HG03039 (cell line): ENCODE measurements at regions not wholly inside any gene's neighbourhood (a gene's known extent, or its start where the extent isn't known, plus 50 kb on each side); places are given as distances from the start of the nearest gene placed in this dataset.

Experiments used
- ATAC-seq: cut with Tn5 transposase; IDR thresholded peaks from one replicate; pipeline ENCODE4 v1.9.1; 2021; ENCODE audit warnings: mild to moderate bottlenecking, moderate library complexity; ENCODE audit not compliant: unreplicated experiment

DNA sequence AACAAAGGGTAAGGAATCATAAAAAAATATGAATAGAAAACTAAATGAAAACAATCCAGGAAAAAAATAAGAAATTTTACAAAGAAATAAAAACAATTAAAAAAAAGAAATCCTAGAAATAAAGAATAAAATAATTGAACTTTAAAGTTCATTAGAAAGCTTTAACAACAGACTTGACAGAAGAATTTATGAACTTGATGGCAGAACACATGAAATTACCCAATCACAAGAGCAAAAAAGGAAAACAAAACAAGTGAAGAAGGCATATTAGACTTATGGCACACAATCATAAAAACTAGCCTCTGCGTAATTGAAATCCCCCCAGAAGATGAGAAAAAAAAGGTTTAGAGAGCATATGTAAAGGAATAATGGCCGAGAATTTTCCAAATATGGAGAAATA lies 802.5 kb upstream of the B3GALT2 start:
- no peak for ATAC-seq

DNA sequence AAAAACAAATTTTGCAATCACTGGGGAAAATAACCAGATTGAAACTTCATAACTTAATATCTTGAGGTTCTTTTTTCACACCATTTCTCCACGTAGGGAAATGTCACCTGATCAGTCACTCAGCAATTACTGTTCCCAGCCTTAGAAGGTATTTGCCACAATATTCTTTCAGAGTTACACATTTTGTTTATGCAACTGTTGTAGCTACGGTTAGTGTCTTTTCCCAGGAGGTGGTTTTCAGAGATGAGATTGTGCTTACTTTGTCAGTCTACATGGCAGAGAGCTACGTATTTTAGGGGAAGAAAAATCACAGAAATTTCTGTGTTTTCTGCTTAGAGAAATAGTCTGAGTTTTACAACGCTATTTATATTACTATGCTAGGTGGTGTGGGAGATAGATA lies 792.8 kb upstream of the B3GALT2 start:
- no peak for ATAC-seq

DNA sequence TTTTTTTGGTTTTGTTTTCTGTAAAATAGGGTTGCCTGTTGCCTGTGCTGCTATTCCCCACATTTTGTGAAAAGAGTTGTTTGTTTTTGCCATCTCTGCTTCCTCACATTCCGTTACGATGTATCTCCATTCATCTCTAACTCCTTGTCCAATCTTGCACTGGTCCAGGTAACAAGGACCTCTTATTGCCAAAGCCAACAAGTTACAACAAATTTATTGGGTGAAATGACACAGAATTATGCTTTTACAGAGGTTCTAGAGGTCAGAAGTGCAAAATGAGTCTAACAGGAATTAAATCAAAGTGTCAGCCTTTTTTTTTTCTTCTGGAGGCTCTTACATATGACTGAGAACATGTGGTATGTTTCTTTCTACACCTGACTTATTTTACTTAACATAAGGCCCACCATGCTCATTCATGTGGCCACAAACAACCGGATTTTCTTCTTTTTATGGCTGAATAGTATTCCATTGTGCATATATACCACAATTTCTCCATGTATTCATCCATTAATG lies 787.9 kb upstream of the B3GALT2 start:
- ATAC-seq = no peak

DNA sequence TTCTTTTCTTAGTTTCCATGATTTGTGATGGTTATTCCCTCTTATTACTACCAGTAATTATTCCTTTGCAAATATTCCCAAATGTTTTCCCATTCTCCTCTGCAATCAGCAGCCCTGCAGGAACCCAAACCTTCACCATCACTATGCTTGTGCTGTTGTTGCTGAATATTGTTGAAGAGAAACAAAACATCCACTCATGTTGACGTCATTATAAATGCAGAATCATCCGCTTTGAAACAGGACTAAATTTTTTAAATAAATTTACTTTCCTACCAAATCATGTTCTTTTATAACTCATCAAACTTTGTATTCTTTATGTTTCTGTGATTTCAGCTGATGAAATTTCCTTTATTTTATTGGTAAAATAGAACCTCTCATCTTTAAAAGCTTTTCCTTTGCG lies 787.0 kb upstream of the B3GALT2 start:
- no peak for ATAC-seq

DNA sequence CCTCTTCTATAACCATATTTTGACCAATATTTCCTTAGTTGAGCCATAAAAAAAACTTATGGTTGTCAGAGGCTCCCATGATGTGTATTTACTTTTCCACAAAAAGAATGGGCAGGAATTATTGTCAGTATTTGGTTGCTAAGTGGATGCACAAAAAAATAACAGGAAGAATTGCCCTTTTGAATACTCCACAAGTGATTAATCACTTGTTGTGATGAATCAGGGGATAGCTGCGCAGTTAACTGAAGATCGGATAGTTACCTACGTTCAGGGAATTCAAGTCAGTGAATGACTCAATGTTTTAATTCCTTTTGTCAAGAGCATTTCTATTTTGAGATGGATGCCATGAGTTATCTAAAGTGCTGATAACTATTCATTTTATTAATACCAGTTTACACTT lies 785.2 kb upstream of the B3GALT2 start:
- no peak for ATAC-seq

DNA sequence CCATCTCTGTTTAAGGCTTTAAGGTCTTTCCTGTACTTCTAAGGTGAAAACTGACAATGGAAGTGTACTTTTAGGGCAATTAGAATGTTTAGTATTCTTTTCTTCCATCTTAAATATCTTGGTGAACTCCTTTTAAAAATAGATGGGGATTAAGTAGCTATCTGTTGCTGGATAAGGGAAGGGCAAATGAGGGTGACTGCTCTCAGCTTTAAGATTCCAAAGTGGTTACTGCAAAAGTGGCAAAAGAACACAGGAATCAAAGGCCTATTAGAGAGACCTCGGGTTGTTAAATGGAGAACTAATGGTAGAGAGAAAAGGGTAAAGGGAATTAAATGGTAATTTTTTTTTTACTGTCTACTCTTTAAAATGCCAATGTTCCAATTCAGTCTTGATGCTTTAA lies 774.1 kb upstream of the B3GALT2 start:
- no peak for ATAC-seq

DNA sequence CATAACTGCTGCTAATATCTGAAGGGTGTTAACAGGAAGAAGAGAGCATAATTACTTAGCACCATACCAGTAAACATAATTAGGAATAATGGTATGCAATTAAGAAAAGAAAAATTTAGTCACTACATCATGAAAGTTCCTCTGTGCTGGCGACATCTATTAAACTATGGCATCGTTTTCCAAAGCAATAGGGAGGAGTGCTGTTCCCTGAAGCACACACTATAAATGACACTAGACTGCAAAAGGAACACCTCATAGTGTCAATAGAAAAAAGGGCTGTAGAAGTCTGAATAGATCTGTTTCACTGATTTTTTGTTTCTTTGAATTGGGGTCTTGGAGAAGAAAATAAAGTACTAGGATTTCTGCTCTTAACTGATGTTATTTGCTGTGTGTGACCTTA lies 773.6 kb upstream of the B3GALT2 start:
- no peak for ATAC-seq

DNA sequence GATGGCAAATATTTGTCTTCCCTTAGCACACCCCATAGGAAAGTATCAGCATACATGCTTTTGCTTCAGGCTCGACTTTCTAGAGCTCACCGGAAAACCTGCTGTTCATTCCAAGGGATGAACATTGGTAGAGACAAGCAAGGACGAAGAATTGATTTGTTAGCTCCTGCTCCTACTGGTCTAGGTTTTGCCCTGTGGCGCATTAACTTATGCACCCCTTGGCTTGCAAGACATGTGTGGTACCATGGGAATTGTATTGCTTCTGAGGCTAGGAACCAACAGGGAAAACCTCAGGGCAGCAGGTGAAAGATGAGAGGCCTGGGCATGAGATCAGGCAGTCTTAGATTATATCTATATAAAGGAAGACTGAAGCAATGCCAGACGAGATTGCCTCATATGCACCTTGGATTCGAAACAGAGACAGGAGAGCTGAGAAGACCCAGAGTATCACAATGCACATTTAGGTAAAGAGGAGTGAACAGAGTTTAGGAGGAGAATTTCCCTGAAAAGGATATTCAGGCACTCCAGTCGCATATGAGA lies 771.2 kb upstream of the B3GALT2 start:
- ATAC-seq = no peak

DNA sequence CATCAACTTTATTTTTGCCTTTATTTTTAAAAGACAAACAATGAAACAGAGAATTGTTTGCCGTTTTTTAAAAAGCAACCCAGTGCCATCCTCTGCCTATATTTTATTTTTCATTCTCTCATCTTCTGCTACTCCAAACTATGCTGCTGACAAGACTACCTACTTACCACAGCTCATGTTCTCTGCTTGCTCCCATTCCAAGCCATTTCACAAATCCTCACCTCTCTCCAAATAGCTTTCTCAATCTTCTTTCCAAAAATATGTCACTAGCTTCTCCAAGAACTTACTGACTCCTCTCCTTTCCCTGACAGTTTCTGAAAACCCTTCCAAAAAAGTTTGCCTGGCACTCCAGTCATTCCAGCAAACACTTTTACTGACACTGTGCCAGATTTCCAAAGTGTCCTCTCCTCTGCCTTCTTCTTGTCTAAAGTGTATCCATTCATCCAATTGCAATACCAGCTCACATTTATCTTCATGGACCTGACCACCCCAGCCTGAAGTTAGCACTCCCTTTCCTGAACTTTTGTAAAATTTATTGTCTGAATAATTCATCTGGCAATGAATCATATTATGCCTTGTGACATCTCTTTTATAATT lies 766.5 kb upstream of the B3GALT2 start:
- no peak for ATAC-seq

DNA sequence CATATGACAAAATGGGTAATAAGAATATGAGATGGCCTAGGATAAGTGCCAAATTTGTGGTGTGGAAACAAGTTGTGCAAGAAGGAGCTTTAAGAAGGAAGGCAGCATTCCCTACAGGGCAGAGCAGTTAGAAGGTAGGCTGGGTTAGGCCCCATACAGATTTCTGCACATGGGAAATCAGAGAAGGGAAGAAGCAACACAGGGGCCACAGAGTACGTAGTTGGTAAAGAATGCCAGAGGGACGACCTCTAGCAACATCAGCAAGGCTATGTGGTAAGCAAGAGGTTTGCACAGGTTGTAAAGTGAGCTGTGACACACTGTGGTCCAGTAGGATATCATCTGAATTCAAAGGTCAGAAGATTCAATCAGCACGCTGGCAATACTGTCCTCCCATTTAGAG lies 765.6 kb upstream of the B3GALT2 start:
- no peak for ATAC-seq

DNA sequence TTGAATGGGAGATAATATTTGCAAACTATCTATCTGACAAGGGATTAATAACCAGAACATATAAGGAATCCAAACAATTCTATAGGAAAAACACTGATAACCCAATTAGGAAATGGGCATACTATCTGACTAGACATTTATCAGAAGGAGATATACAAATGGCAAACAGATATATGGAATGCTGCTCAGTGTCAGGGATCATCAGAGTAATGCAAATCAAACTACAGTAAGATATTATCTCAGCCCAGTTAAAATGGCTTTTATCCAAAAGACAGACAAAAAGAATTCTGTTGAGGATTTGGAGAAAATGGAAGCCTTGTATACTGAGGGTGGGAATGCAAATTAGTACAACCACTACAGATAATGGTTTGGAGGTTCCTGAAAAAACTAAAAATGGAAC lies 758.0 kb upstream of the B3GALT2 start:
- no peak for ATAC-seq

DNA sequence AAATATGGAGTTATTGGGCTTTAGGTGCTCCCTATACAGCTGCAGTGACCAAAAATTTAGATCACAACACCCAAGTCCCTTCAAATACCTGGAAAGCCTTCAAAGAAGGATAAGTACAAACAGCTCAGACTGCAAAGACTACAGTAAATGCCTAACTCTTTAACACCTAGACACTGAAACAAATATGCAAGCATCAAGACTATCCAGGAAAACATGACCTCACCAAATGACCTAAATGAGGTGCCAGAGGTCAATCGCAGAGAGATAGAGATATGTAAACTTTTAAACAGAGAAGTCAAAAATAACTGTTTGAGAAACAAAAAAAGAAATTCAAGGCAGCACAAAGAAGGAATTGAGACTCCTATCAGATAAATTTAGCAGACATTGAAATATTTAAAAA lies 753.8 kb upstream of the B3GALT2 start:
- ATAC-seq = no peak

DNA sequence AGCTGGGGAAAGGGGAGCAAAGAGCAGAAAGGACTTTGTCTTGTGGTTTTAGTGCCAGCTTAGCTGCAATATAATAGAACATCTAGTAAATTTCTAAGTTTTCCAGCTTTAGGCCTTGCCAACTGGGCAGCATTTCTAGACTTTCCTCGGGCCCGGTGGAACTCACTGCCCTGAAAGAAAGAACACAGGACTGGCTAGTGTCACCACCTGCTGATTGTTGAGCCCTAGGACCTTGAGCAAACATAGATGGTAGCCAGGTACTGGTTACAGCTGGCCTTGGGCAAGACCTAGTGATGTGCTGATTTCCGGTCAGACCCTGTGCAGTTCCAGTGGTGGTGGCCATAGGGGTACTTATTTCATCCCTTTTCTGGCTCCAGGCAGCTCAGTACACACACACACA lies 753.2 kb upstream of the B3GALT2 start:
- no peak for ATAC-seq

DNA sequence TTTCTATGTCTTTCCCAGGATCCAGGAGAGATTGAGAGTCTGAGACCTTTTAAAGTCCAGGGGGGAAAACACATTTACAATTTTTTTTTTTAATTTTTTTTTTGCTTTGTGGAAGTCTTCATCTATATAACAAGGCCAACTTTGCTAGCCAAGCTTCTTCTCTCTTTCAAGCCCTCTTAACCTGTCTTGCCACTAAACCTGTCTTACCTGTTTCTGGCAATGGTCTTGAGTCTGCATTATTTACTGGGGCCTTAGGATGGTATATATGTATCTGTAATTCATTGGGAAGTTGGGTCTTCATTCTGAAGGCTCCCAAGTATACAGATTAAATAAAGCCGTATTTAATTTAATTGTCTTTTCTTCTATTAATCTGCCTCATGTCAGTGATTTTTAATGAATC lies 750.9 kb upstream of the B3GALT2 start:
- no peak for ATAC-seq

DNA sequence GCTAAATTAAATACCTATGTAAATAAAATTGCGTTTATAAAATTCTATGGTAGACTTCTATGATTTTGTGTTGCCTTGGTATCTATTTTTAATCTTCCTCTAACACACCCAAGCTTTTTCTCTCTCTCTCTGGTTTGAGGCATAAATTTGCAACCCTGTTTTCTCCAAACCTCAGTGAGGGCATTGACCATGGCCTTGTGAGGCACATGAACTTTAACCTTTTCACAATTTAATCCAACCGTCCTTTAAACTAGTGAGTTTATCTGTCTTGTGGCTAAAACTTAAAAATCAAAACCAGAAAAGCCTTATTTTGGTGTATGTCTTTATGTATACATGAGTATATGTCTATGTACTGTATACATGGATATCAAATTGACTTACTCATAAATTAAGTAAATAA lies 746.6 kb upstream of the B3GALT2 start:
- no peak for ATAC-seq

DNA sequence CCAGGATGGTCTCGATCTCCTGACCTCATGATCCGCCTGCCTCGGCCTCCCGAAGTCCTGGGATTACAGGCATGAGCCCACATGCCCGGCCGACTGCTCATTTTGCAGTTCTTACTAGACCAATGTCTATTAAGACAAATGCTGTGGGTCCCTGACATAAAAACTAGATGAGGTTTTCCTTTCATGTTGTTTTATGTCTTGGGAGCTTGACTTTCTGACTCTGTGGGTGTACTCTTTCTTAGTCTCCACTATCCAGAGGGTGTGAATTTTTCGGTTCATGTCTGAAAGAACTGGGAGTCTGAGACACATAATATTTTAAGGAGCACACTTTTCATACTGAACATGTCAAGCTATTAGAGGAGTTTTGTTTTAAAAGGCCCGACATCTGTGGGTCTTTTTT lies 744.9 kb upstream of the B3GALT2 start:
- ATAC-seq = no peak

DNA sequence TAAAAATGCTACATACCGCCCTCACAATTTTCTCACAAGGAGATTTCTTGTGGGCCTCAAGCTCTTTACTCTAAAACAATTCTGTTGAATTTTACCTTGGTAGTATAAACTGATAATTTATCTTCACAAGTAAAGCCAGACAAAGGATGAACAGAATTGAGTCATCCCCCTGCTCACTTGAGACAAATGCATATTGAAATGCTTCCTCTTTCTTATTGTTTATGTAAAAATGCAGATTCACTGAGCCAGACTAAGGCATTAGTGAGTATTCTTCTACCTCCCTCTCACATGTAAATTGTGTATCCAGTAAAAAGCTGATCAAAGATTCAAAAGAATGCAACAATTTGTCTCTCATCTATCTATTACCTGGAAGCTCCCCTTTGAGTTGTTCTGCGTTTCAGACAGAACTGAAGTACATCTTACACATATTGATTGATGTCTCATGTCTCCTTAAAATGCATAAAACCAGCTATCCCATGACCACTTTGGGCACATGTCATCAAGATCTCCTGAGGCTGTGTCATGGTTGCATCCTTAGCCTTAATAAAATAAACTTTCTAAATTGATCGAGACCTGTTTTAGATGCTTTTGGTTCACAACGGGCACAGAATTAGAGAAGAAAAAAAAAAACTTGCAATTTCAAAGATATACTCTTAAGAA lies 743.1 kb upstream of the B3GALT2 start:
- ATAC-seq = no peak

DNA sequence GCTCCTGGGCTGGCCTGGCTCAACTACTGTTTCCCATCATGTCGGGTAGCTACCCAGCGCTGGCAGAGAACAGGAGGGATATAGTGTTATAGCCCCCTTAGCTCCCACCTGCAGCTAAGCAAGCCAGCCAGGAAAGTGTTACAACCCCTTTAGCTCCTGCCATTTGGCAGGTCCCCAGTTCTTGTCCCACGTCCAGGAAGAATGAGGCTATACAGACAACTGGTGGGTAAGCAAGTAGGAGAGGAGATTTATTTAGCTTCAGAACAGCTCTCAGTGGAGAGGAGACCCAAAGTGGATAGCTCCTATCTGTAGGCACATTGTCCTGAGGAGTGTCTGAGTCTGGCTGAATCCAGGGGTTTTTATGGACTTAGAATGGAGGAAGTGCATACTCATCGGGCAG lies 741.1 kb upstream of the B3GALT2 start:
- no peak for ATAC-seq

DNA sequence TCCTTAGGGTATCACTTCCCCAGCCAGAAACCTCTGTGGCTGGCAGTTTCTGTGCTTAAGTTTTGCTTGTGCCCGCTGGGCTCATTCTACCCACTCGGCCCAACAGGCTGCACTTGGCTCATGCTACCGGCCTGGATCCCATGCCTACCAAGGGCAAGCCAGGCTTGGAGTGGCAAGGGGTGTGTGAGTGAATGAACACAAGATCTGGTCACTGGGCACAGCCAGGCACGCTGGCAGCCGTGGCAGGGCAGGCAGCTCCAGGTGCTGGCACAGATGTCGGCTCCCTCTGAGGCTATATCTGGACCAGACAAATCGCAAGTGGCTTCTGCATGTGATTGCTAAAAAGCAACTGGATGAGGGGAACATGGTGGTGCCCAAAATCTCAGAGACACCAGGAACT lies 740.5 kb upstream of the B3GALT2 start:
- ATAC-seq = no peak

DNA sequence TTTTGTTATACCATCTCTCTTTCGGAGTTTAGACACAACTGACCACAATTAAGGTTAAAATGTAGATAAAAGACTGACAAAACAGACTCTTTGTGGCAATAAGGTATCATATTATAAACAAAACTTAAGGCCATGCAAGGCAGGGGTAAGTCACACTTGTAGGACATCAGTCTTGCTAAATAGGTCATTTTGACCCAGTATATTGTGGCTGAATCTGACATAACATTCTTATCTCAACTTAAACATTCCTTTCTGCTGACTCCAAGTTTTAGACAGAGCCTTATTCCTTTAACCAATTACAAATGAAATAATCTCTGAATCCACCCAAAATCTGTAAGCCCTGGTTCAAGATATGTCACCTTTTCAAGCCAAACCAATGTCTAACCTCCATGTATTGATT lies 733.4 kb upstream of the B3GALT2 start:
- no peak for ATAC-seq

DNA sequence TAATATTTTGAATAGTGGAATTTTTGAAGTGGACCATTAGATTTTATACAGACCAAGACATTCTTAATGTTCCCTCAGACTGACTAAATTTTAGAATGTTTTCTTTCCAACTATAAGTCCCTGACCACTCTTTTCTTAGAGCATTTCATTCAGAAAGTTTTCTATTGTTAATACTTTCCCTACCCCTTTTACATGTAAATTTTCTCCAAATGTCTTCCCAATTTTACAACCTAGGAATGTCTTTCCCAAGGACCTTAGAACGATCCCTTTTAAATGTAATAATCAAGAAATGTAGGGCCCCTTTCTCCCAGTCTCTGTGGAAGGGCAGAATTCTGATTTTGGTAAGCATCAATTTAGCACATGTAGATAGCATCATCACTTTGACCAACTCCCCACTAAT lies 730.0 kb upstream of the B3GALT2 start:
- no peak for ATAC-seq

DNA sequence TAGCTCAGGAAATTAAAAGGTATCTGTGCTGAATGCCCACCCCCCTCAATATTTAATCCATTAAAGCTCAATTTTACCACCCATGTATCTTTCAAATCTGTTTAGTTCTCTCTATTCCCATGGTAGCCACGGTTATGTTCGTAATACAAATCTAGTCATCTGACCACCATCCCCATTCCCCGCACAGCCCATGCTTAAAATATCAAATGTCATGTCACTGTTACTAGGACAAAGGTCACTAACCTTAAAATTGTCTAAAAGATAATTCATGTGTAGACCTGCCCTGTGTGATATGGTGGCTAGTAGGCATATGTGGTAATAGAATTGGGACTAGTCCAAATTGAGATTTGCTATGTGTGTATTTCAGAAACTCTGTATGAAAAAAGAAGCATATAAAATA lies 728.5 kb upstream of the B3GALT2 start:
- no peak for ATAC-seq
